ENCODE measurements at regions not wholly inside any gene's neighbourhood (a gene's known extent, or its start where the extent isn't known, plus 50 kb on each side); places are given as distances from the start of the nearest gene placed in this dataset.

GRCh38 chr2:5766561-5766960 is 74.4 kb downstream of the SOX11 start:
- TF ChIP-seq CTCF (IDR thresholded peaks at IDR 0.05): no peak
- TF ChIP-seq REST (IDR thresholded peaks at IDR 0.05; ENCODE audit: insufficient read depth in 1 of 2, low read depth in 2 of 2, low read length in 1 of 2): no peak
- TF ChIP-seq POLR2AphosphoS5 (IDR thresholded peaks at IDR 0.05; ENCODE audit: low read depth, low read length): no peak
- no peak for TF ChIP-seq SIN3A (IDR thresholded peaks at IDR 0.05; ENCODE audit: borderline replicate concordance, insufficient read depth, low read depth, low read length)
- no peak for TF ChIP-seq TCF7L2 (IDR thresholded peaks at IDR 0.05; ENCODE audit: low read depth, low read length)
